Cardiac muscle cell (in vitro differentiated cells and primary cell): ENCODE measurements at regions not wholly inside any gene's neighbourhood (a gene's known extent, or its start where the extent isn't known, plus 50 kb on each side); places are given as distances from the start of the nearest gene placed in this dataset.
"Not testable (repeated sequence)": the region's sequence is repeated elsewhere in the genome, so short reads cannot be mapped to it uniquely, and the experiment has no call there.

Experiments
- DNase-seq, 2 donors: peaks; one replicate each; pipeline versions ENCODE4 v3.0.0 to v3.0.0-alpha.2; 2010 to 2017; ENCODE audit warnings: low read depth in 1 of 2, low spot score in 1 of 2
- H3K27ac ChIP-seq: fragments of 200-600 bp; sonication (generic); 2 replicates; pipeline ENCODE4 v1.5.1; 2016
- H3K27me3 ChIP-seq: fragments of 200-600 bp; sonication (generic); 2 replicates; pipeline ENCODE4 v1.6.0; 2016; ENCODE audit warnings: control low read depth
- H3K36me3 ChIP-seq: fragments of 200-600 bp; sonication (generic); 2 replicates; pipeline ENCODE4 v1.5.1; 2016; ENCODE audit warnings: control low read depth
- H3K4me1 ChIP-seq: fragments of 200-600 bp; sonication (generic); 2 replicates; pipeline ENCODE4 v1.8.1; 2017; ENCODE audit warnings: low read depth, mild to moderate bottlenecking, mixed run types
- H3K4me3 ChIP-seq: fragments of 200-600 bp; sonication (generic); 2 replicates; pipeline ENCODE4 v1.5.1; 2016; ENCODE audit warnings: mild to moderate bottlenecking
- H3K9me3 ChIP-seq: fragments of 200-600 bp; sonication (generic); 2 replicates; pipeline ENCODE4 v1.5.1; 2017; ENCODE audit warnings: low read depth, mild to moderate bottlenecking, control low read depth
- TF ChIP-seq, protein P1 (sequence below): IDR thresholded peaks from 2 replicates; pipeline ENCODE4 v1.5.1; 2012; ENCODE audit warnings: low read depth, mild to moderate bottlenecking, low read length

DNA sequence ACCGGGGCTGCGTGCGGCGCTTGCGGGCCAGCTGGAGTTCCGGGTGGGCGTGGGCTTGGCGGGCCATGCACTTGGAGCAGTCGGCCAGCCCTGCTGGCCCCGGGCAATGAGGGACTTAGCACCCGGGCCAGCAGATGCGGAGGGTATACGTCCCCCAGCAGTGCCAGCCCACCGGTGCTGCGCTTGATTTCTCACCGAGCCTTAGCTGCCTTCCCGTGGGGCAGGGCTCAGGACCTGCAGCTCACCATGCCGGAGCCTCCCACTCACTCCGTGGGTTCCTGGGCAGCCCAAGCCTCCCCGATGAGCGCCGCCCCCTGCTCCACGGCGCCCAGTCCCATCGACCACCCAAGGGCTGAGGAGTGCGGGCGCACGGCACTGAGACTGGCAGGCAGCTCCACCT lies 51.4 kb upstream of the INPP4B start:
- DNase-seq, H3K4me3 ChIP-seq, H3K27me3 ChIP-seq, H3K9me3 ChIP-seq, H3K36me3 ChIP-seq, H3K27ac ChIP-seq, H3K4me1 ChIP-seq: not testable (repeated sequence)

DNA sequence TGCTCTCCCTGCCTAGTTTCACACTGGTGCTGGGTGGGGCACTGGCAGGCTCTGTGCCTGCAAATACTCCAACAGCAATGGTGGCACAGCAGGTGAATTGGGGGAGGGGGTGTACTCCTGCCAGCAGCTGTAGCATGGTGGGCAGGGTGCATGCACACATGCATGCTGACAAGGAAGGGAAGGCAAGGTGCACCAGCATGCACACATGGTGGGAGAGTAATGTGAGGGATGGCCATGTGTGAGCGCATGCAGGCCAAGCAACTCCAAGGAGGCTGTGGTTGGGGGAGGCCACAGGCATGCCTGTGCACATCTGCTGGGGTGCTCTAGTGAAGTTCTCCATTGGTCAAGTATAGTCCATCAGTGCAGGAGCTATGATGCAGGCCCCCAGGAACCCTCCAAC lies 54.5 kb upstream of the INPP4B start:
- Histone ChIP-seq H3K9me3 (no peaks in the 10 kb centered on the region), H3K36me3 (no peaks in the 10 kb centered on the region), H3K27ac (no peak overlapping the region), H3K27me3 (no peaks in the 10 kb centered on the region), H3K4me1 (no peaks in the 10 kb centered on the region), H3K4me3 (no peak overlapping the region)
- TF ChIP-seq, protein P1, sequence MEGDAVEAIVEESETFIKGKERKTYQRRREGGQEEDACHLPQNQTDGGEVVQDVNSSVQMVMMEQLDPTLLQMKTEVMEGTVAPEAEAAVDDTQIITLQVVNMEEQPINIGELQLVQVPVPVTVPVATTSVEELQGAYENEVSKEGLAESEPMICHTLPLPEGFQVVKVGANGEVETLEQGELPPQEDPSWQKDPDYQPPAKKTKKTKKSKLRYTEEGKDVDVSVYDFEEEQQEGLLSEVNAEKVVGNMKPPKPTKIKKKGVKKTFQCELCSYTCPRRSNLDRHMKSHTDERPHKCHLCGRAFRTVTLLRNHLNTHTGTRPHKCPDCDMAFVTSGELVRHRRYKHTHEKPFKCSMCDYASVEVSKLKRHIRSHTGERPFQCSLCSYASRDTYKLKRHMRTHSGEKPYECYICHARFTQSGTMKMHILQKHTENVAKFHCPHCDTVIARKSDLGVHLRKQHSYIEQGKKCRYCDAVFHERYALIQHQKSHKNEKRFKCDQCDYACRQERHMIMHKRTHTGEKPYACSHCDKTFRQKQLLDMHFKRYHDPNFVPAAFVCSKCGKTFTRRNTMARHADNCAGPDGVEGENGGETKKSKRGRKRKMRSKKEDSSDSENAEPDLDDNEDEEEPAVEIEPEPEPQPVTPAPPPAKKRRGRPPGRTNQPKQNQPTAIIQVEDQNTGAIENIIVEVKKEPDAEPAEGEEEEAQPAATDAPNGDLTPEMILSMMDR, result no peak
- DNase-seq, result no peak

DNA sequence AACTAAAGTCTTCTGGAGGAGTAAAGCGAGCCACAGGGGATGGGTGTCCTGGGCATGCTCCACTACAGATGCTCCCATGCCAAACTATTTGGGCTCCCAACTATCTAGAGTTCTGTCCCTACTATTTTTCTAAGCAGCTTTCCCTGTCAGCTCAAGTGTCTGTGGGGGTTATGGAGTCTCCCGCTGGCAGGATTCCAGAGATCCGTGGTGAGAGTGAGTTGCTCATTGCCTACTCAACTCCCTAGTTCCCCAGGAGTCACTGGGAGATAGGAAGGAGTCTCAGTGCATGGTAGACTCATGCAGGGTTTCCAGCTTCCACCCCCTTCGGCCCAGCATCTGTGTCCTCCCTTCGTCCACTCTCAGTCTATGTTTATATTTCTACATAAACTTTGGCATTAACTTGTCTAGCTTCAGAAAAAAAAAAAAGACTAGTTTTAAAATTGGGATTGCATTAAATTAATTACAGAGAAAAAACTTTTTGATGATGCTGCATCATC lies 55.1 kb upstream of the INPP4B start:
- Histone ChIP-seq H3K27ac (no peak overlapping the region), H3K4me3 (no peak overlapping the region), H3K4me1 (no peaks in the 10 kb centered on the region), H3K36me3 (no peaks in the 10 kb centered on the region), H3K9me3 (no peaks in the 10 kb centered on the region), H3K27me3 (no peaks in the 10 kb centered on the region)
- peak; percentile 5 to 13 for DNase-seq
- TF ChIP-seq, protein P1, result no peak

DNA sequence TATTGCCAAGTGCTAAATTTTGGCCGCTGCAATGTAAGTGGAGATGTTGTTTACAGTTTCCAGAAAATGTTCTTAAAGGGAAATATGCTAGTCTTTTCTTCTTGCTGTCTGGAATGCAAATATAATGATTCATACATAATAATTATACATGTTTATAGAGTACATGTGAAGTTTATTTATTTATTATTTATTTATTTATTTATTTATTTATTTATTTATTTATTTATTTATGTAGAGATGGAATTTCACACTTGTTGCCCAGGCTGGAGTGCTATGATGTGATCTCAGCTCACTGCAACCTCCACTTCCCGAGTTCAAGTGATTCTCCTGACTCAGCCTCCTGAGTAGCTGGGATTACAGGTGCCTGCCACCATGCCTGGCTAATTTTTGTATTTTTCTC lies 57.5 kb upstream of the INPP4B start:
- not testable (repeated sequence) for H3K27me3 ChIP-seq, H3K4me3 ChIP-seq, H3K27ac ChIP-seq, H3K4me1 ChIP-seq, H3K36me3 ChIP-seq, H3K9me3 ChIP-seq, DNase-seq

DNA sequence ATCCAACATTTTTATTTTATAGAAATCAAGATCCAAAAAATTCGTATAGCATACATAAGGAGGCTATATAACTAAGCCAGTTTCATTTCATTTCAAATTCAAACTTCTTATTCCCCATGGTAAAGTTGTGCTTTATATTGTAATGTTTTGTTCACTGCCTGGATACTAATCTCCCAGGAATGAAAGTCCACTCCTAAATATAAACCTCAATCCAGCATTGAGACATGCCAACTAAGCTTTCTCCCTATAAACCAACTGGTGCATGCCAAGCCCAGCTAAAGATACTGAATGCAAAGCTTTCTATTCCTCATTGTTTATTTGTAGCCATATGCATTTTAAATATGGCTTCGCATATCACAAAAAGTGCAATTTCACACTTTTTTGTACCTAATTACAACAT lies 63.8 kb upstream of the INPP4B start:
- Histone ChIP-seq H3K4me1 (no peaks in the 10 kb centered on the region), H3K36me3 (no peaks in the 10 kb centered on the region), H3K9me3 (no peaks in the 10 kb centered on the region), H3K27ac (no peak overlapping the region), H3K27me3 (no peaks in the 10 kb centered on the region), H3K4me3 (no peak overlapping the region)
- DNase-seq, result no peak
- TF ChIP-seq, protein P1, result no peak

DNA sequence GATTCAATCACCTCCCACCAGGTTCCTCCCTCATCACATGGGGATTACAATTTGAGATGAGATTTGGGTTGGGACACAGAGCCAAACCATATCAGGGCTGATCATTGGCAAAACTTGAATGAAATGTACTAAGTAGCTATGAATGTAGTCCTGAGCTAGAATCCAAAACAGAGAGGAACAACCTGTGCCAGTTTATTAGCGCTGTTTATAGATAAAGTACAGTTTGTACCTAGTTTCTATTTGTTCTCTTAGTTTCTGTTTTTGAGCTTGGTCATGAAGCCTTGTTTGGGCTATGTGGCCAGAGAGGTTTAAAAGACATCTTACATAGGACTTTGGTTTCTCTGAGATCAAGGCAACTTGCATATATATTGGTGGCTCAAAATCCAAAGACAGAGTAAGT lies 66.9 kb upstream of the INPP4B start:
- Histone ChIP-seq H3K27me3 (no peaks in the 10 kb centered on the region), H3K4me1 (no peaks in the 10 kb centered on the region), H3K4me3 (no peak overlapping the region), H3K27ac (no peak overlapping the region), H3K9me3 (no peaks in the 10 kb centered on the region), H3K36me3 (no peaks in the 10 kb centered on the region)
- TF ChIP-seq, protein P1, result no peak
- DNase-seq, result no peak

DNA sequence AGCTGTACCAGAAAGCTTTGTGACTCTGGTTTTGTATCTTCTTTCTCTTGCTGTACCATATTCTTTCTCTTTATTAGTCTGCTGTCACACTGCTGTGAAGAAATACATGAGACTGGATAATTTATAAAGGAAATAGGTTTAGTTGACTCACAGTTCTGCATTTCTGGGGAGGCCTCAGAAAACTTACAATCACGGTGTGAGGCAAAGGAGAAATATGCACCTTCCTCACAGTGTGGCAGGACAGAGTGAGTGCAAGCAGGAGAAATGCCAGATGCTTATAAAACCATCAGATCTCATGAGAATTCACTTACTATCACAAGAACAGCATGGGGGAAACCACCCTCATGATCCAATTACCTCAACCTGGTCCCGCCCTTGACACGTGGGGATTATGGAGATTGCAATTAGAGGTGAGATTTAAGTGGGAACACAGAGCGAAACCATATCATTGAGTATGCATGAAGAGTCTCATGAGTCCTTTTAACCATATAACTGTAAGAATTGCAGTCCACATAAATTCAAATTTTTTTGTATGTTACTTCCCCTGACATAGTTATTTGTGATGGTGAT lies 67.4 kb upstream of the INPP4B start:
- no peak overlapping the region for H3K27ac ChIP-seq
- H3K4me3 ChIP-seq, result no peak overlapping the region
- H3K9me3 ChIP-seq, result no peaks in the 10 kb centered on the region
- H3K27me3 ChIP-seq, result no peaks in the 10 kb centered on the region
- H3K36me3 ChIP-seq, result no peaks in the 10 kb centered on the region
- DNase-seq, result no peak
- no peaks in the 10 kb centered on the region for H3K4me1 ChIP-seq
- TF ChIP-seq, protein P1, result no peak
